ENCODE measurements at regions not wholly inside any gene's neighbourhood (a gene's known extent, or its start where the extent isn't known, plus 50 kb on each side); places are given as distances from the start of the nearest gene placed in this dataset.

DNA sequence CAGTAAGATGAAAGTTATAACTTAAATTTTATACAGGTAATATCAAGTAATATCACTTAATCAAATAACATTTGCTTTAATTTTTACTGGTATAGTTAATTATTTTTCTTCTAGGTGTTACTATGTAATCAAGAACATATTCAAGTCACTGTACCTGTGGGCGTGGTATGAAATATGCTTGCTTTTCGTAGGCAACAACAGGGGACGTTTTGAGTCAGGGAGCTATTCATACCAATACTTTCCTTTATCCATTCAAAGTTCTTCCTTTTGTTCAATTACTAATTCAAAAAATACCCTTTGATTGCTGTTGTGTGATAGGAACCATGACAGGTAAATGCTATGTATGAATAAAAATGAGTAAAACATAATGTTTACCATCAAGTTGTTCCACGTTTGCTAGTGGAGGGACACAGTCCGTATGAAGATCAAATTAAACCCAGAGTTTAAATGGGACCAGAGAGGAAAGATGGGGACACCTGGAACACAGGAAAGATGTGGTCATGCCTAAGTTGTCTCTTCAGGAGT lies 654.0 kb upstream of the KCNMB2 start:
- DNase-seq (ENCODE audit: low spot score): no peak
- no peak overlapping the region for H3K27ac ChIP-seq
- ChIA-PET POLR2A (ENCODE audit: low non-redundant PET) (no interaction called here), CTCF (no interaction called here)
- TF ChIP-seq, protein P1, sequence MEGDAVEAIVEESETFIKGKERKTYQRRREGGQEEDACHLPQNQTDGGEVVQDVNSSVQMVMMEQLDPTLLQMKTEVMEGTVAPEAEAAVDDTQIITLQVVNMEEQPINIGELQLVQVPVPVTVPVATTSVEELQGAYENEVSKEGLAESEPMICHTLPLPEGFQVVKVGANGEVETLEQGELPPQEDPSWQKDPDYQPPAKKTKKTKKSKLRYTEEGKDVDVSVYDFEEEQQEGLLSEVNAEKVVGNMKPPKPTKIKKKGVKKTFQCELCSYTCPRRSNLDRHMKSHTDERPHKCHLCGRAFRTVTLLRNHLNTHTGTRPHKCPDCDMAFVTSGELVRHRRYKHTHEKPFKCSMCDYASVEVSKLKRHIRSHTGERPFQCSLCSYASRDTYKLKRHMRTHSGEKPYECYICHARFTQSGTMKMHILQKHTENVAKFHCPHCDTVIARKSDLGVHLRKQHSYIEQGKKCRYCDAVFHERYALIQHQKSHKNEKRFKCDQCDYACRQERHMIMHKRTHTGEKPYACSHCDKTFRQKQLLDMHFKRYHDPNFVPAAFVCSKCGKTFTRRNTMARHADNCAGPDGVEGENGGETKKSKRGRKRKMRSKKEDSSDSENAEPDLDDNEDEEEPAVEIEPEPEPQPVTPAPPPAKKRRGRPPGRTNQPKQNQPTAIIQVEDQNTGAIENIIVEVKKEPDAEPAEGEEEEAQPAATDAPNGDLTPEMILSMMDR (conservative IDR thresholded peaks at IDR 0.05; ENCODE audit: low read depth): no peak

DNA sequence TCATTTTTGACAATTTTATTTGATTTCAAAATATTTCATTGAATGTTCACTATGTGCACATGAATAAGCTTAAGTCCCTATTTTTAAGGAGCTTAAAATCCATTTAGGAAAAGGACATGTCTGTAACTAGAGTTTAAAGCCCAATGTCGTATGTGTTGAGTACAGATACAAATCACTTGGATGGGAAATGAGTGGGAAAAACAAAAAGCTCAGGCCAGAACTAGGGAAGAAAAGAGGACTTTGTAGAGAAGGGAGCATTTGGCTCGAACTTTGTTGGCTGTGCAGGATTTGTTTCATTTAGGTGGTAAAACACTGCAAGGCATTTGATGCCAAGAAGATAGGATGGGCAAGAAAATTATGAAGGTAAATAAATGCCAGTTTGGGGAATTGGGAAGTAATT lies 653.1 kb upstream of the KCNMB2 start:
- ChIA-PET CTCF (no interaction called here), POLR2A (ENCODE audit: low non-redundant PET) (no interaction called here)
- TF ChIP-seq, protein P1 (conservative IDR thresholded peaks at IDR 0.05; ENCODE audit: low read depth): no peak
- H3K27ac ChIP-seq: no peak overlapping the region
- DNase-seq (ENCODE audit: low spot score): no peak

DNA sequence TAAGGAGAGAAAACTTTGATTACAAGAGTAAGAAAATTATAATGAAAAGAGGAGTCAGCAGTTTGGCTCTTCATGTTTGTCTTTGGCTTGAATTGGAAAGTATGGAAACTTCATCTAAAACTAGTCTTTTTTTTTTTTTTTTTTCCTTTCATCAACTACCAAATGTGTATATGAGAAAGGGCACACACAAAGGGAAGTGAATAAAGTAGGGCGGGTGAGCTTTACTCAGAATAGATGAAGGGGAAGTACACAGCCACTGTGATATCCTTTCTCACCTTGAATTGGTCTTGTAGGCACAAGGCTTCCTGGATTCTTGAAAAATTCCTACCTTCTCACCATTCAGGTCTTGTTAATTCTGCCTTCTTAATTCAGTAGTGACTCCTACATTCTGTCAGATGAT lies 652.3 kb upstream of the KCNMB2 start:
- H3K27ac ChIP-seq: no peak overlapping the region
- TF ChIP-seq, protein P1 (conservative IDR thresholded peaks at IDR 0.05; ENCODE audit: low read depth): no peak
- ChIA-PET CTCF (no interaction called here), POLR2A (ENCODE audit: low non-redundant PET) (no interaction called here)
- no peak for DNase-seq (ENCODE audit: low spot score)

DNA sequence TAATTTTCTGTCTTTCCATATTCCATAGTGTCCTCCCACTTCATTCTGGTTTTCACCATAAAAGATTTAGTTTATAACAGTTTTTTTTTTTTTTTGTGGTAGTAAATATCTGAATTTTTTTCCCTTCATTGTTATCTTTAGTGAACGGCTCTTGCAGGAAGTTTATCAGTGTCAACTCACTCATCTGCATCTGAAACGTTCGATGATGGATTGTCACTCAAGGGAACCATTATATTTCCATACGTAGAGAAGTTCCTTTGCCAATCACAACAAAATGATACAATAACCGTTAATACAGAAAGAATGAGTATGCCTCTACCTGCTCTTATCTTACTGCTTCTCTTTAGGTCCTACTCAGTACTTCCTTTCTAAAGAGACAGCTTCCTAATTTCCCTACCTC lies 651.2 kb upstream of the KCNMB2 start:
- H3K27ac ChIP-seq: no peak overlapping the region
- TF ChIP-seq, protein P1 (conservative IDR thresholded peaks at IDR 0.05; ENCODE audit: low read depth): no peak
- ChIA-PET POLR2A (ENCODE audit: low non-redundant PET) (no interaction called here), CTCF (no interaction called here)
- DNase-seq (ENCODE audit: low spot score): no peak

DNA sequence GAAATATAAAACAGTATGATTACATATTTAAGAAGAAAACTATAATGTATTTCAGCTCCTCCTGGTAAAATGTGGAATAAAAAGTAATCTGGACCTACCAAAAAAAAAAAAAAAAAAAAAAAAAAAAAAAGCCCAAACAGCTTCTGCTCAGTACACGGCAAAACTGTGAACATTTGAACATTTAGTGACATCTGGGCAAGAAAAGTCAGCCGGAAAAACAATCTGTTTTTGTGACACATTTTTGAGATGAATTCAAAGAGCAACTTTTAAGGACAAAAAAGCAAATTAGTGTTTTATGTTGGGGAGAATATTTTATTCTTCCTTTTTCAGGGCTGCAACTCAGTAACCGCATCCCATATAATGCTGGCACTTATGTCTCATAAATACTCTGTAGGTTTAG lies 649.7 kb upstream of the KCNMB2 start:
- DNase-seq (ENCODE audit: low spot score): no peak
- TF ChIP-seq, protein P1 (conservative IDR thresholded peaks at IDR 0.05; ENCODE audit: low read depth): no peak
- ChIA-PET POLR2A (ENCODE audit: low non-redundant PET) (no interaction called here), CTCF (interaction anchor here (0.6 kb wide), 1 partner anchor 46 kb away, joined by 5 read pairs; no protein-coding TSS in a partner anchor)
- no peak overlapping the region for H3K27ac ChIP-seq

DNA sequence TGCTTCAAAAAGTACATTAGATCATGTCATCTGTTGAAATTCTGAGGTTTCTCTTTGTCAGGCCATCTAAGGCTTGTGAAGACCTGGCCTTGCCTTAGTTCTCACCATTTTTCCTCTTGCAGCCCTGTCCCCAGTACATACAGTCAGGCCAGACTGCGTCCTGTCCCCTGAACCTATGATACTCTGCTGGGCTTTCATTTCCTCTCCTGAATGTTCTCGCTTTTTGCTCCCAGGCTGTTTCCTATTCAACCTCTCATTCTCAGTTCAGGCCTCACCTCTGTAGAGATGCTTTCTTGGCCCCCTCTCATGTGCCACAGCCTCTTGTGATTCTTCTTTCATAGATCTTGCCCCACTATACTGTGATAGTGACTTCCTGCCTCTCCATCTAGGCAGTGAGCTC lies 648.8 kb upstream of the KCNMB2 start:
- POLR2A ChIA-PET (ENCODE audit: low non-redundant PET): no interaction called here
- H3K27ac ChIP-seq: no peak overlapping the region
- no peak for DNase-seq (ENCODE audit: low spot score)
- CTCF ChIA-PET: no interaction called here
- TF ChIP-seq, protein P1 (conservative IDR thresholded peaks at IDR 0.05; ENCODE audit: low read depth): no peak

DNA sequence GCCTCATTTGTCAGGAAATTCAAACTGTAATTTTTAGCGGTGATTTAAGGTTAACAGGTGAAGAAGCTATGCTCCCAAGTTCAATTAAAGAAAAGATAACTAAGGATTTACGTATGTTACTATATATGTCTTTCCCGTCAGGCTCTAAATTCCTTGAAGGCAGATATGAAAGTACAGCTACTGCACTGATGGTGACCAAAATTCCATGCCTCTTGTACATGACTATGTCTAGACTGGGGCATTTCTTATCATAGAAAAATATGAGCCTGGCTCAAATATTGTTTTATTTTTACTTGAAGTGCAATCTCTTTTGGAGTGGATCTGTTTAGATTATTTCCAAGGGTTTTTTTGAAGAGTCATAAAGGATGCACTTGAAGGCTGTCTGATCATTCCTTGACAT lies 647.1 kb upstream of the KCNMB2 start:
- ChIA-PET POLR2A (ENCODE audit: low non-redundant PET) (no interaction called here), CTCF (interaction anchor here (0.7 kb wide), 1 partner anchor 50 kb away, joined by 3 read pairs; no protein-coding TSS in a partner anchor)
- H3K27ac ChIP-seq: no peak overlapping the region
- DNase-seq (ENCODE audit: low spot score): no peak
- TF ChIP-seq, protein P1 (conservative IDR thresholded peaks at IDR 0.05; ENCODE audit: low read depth): no peak

Data from RWPE1 (cell line).